Mammary epithelial cell (primary cell): ENCODE measurements at regions not wholly inside any gene's neighbourhood (a gene's known extent, or its start where the extent isn't known, plus 50 kb on each side); places are given as distances from the start of the nearest gene placed in this dataset.

Experiments used
- CTCF ChIP-seq, 2 donors: IDR thresholded peaks in 1 of 2; conservative IDR thresholded peaks in 1 of 2; 2 replicates each; pipeline ENCODE4 v1.5.1; 2011 to 2012; ENCODE audit warnings: inconsistent platforms in 2 of 2, low read length in 2 of 2, mild to moderate bottlenecking in 2 of 2, control low read depth in 1 of 2, low read depth in 1 of 2; ENCODE audit not compliant: insufficient read depth in 1 of 2; ENCODE audit errors: extremely low read depth in 1 of 2
- EZH2 ChIP-seq: IDR thresholded peaks from 2 replicates; pipeline ENCODE4 v1.6.1; 2012; ENCODE audit warnings: low read length, inconsistent platforms, borderline replicate concordance

- TF ChIP-seq CTCF (conservative IDR thresholded peaks at IDR 0.05 in 1 of 2, IDR thresholded peaks at IDR 0.05 in 1 of 2; ENCODE audit: extremely low read depth in 1 of 2, insufficient read depth in 1 of 2, low read depth in 1 of 2, low read length in 2 of 2) (no peak), EZH2 (no peak)
Observed at GRCh38 chr3:82957696-82958095, 1196.3 kb upstream of the GBE1 start.
